Fibroblast of mammary gland (primary cell): ENCODE measurements at regions not wholly inside any gene's neighbourhood (a gene's known extent, or its start where the extent isn't known, plus 50 kb on each side); places are given as distances from the start of the nearest gene placed in this dataset.
A peak's percentile ranks its signal among the peaks of the same experiment; 100 is the strongest.

Experiments used
- DNase-seq: peaks from one replicate; pipeline ENCODE4 v3.0.0-alpha.2; 2010; ENCODE audit warnings: low read depth
- H3K4me3 ChIP-seq: 2 replicates; pipeline ENCODE4 v1.5.1; 2011; ENCODE audit warnings: low read depth, mild to moderate bottlenecking, low read length, moderate library complexity; ENCODE audit not compliant: control insufficient read depth
- CTCF ChIP-seq: conservative IDR thresholded peaks from 2 replicates; pipeline ENCODE4 v1.5.1; 2011; ENCODE audit warnings: low read depth, low read length, inconsistent platforms; ENCODE audit not compliant: control insufficient read depth, insufficient read depth

GRCh38 chr11:70695086-70695960 lies 297.0 kb downstream of the CTTN start:
- H3K4me3 ChIP-seq, result no peak overlapping the region
- peak; percentile 11 for DNase-seq
- no peak for TF ChIP-seq CTCF

GRCh38 chr11:70696076-70696475 lies 297.7 kb downstream of the CTTN start:
- H3K4me3 ChIP-seq, result no peak overlapping the region
- no peak for TF ChIP-seq CTCF
- no peak for DNase-seq

GRCh38 chr11:70696564-70696963 lies 298.2 kb downstream of the CTTN start:
- TF ChIP-seq CTCF, result no peak
- no peak overlapping the region for H3K4me3 ChIP-seq
- no peak for DNase-seq

- DNase-seq, result no peak
- no peak for TF ChIP-seq CTCF
- no peak overlapping the region for H3K4me3 ChIP-seq
Observed at GRCh38 chr11:70697701-70698100, 299.4 kb downstream of the CTTN start.

- H3K4me3 ChIP-seq, result no peak overlapping the region
- no peak for DNase-seq
- no peak for TF ChIP-seq CTCF
Observed at GRCh38 chr11:70698871-70699270, 300.5 kb downstream of the CTTN start.

GRCh38 chr11:70699294-70700221 lies 301.2 kb downstream of the CTTN start:
- H3K4me3 ChIP-seq, result no peak overlapping the region
- no peak for DNase-seq
- TF ChIP-seq CTCF, result no peak
